Progenitor cell of endocrine pancreas (in vitro differentiated cells): ENCODE measurements at regions not wholly inside any gene's neighbourhood (a gene's known extent, or its start where the extent isn't known, plus 50 kb on each side); places are given as distances from the start of the nearest gene placed in this dataset.

Source experiments
- DNase-seq: peaks from one replicate; pipeline ENCODE4 v3.0.0; 2021; ENCODE audit warnings: low spot score; ENCODE audit not compliant: unreplicated experiment
- H3K27ac Mint-ChIP-seq: 2 replicates; pipeline ENCODE4 v1.8.0; 2021; ENCODE audit warnings: mild to moderate bottlenecking, moderate library complexity, mixed read lengths
- H3K27me3 Mint-ChIP-seq: 2 replicates; pipeline ENCODE4 v1.8.0; 2021; ENCODE audit warnings: mixed read lengths
- H3K36me3 Mint-ChIP-seq: 2 replicates; pipeline ENCODE4 v1.8.0; 2022; ENCODE audit warnings: mixed read lengths; ENCODE audit not compliant: insufficient read depth
- H3K4me1 Mint-ChIP-seq: 2 replicates; pipeline ENCODE4 v1.8.0; 2021; ENCODE audit warnings: low read depth, mixed read lengths
- H3K4me3 Mint-ChIP-seq: 2 replicates; pipeline ENCODE4 v1.8.0; 2021; ENCODE audit warnings: low read depth, mild to moderate bottlenecking, moderate library complexity, mixed read lengths
- H3K9me3 Mint-ChIP-seq: 2 replicates; pipeline ENCODE4 v1.8.0; 2021; ENCODE audit warnings: low read depth, mixed read lengths
- CTCF ChIP-seq: fragments of 200-600 bp; sonication (generic); IDR thresholded peaks from one replicate; pipeline ENCODE4 v1.5.0; 2021; ENCODE audit warnings: antibody characterized with exemption, mild to moderate bottlenecking; ENCODE audit not compliant: unreplicated experiment

DNA sequence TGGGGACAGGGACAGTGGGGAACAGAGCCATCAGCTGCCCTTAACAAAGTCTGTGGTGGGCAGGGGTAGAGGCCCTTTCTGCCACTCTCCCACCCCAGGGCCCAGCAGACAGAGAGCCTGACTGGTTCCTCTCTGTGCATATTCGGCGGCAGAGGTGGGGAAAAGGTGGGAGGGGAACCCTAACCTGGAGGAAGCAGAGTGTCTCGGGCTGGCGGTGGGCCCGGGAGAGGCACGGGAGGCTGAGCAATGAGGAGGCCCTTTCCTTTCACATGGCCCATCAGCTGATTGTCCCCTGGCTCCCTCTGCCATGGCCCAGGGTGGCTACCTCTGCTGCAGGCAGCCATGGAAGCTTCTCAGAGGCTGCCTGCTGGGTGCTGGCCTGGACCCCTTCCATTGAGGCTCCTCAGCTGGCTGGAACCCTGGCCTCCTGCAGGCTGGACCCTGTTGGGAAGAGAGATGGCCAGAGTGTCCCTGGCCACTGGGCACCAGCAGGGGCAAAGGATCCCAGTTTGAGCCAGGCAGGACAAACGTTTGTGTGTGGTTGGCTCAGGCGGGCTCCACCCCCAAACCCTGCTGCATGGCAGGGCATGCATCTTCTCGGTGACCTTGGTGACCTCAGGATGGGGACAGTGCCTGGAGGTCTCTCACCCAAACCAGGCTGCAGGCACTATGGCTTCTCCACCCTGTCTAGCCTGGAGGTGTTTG lies 202.8 kb upstream of the ZNF536 start:
- no peaks in the 10 kb centered on the region for H3K9me3 Mint-ChIP-seq
- H3K27me3 Mint-ChIP-seq = no peaks in the 10 kb centered on the region
- no peak for DNase-seq
- no peaks in the 10 kb centered on the region for H3K4me1 Mint-ChIP-seq
- no peak overlapping the region for H3K27ac Mint-ChIP-seq
- no peak overlapping the region for H3K4me3 Mint-ChIP-seq
- no peaks in the 10 kb centered on the region for H3K36me3 Mint-ChIP-seq
- no peak for TF ChIP-seq CTCF

DNA sequence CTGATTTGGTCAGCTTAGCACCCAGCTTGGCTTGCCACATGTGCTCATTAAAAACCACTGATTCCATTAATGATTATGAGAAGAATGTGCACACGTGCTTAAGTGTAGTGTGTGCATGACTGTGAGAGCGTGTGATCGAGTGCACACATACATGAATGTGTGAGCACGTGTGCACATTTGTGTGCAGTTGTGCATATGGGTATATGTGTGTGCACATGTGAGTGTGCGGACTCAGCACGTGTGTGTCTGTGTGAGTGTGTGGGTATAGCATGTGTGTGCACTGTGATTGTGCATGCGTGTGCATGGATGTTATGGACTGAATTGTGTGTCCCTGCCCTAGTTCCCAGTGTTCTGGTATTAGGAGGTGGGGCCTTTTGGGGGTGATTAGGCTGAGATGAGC lies 202.1 kb upstream of the ZNF536 start:
- H3K4me1 Mint-ChIP-seq = peaks cover 3% of the 10 kb centered on the region
- H3K36me3 Mint-ChIP-seq = no peaks in the 10 kb centered on the region
- no peak overlapping the region for H3K27ac Mint-ChIP-seq
- DNase-seq = no peak
- TF ChIP-seq CTCF = no peak
- no peak overlapping the region for H3K4me3 Mint-ChIP-seq
- no peaks in the 10 kb centered on the region for H3K27me3 Mint-ChIP-seq
- H3K9me3 Mint-ChIP-seq = no peaks in the 10 kb centered on the region

DNA sequence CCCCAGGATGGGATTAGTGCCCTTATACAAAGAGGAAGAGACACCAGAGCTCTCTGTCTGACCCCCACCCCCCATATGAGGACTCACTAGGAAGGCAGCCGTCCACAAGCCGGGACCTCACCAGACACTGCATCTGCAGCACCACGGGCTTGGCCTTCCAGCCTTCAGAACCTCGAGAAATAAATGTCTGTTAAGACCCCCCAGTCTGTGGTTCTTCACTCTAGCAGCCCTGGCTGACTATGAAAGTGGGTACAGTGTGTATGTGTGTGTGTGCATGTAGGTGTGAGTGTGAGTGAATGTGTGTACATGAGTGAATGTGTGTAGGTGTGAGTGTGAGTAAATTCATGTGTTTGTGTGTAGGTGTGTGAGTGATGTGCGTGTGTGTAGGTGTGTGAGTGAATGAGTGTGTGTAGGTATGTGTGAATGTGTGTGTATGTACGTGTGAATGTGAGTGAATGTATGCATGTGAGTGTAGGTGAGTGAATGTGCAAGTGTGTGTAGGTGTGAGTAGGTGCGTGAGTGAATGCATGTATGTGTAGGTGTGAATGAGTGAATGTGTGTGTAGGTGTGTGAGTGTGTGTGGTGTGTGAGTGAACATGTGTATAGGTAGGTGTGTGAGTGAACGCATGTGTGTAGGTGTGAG lies 201.6 kb upstream of the ZNF536 start:
- Mint-ChIP-seq H3K27ac (no peak overlapping the region), H3K4me1 (peaks cover 3% of the 10 kb centered on the region), H3K27me3 (no peaks in the 10 kb centered on the region), H3K36me3 (no peaks in the 10 kb centered on the region), H3K9me3 (no peaks in the 10 kb centered on the region), H3K4me3 (no peak overlapping the region)
- DNase-seq = no peak
- no peak for TF ChIP-seq CTCF

- Mint-ChIP-seq H3K9me3 (peaks cover 2% of the 10 kb centered on the region), H3K4me1 (peaks cover 3% of the 10 kb centered on the region), H3K27ac (no peak overlapping the region), H3K4me3 (no peak overlapping the region), H3K27me3 (no peaks in the 10 kb centered on the region), H3K36me3 (no peaks in the 10 kb centered on the region)
- no peak for TF ChIP-seq CTCF
- no peak for DNase-seq
Observed at GRCh38 chr19:30171138-30171635, 201.0 kb upstream of the ZNF536 start.

- DNase-seq = no peak
Observed at GRCh38 chr19:30171795-30172612, 200.2 kb upstream of the ZNF536 start.

More at GRCh38 chr19:30171795-30172612, 200.2 kb upstream of the ZNF536 start:
- H3K27ac Mint-ChIP-seq = no peak overlapping the region
- peaks cover 3% of the 10 kb centered on the region for H3K4me1 Mint-ChIP-seq
- no peak overlapping the region for H3K4me3 Mint-ChIP-seq
- no peak for TF ChIP-seq CTCF
- no peaks in the 10 kb centered on the region for H3K36me3 Mint-ChIP-seq
- peaks cover 6% of the 10 kb centered on the region for H3K9me3 Mint-ChIP-seq
- H3K27me3 Mint-ChIP-seq = no peaks in the 10 kb centered on the region
